IMR-90 (cell line): ENCODE measurements at regions not wholly inside any gene's neighbourhood (a gene's known extent, or its start where the extent isn't known, plus 50 kb on each side); places are given as distances from the start of the nearest gene placed in this dataset.

Experiments
- ATAC-seq: fragments of 200-7000 bp; cut with Tn5 transposase; 2 replicates; pipeline ENCODE4 v1.9.1; 2020; ENCODE audit warnings: low read depth, mild to moderate bottlenecking, moderate library complexity
- BruUV-seq: library from RNA; stranded (reverse); fragments of 400-500 nt; replicated peaks from 2 replicates; lab custom pipeline; 2021; lab: Mats Ljungman, UMichigan
- CTCF ChIA-PET: fragments of 300-600 bp; formaldehyde crosslinking; extraction: SDS; loops from one replicate; lab custom pipeline; 2021; ENCODE audit warnings: antibody characterized with exemption; lab: Yijun Ruan, JAX
- POLR2A ChIA-PET: fragments of 300-600 bp; sonication (Branson Sonifier 250); formaldehyde crosslinking; loops from one replicate; lab custom pipeline; 2022; ENCODE audit warnings: antibody characterized with exemption; ENCODE audit not compliant: unreplicated experiment; lab: Charles Lee
- DNase-seq: peaks from one replicate; pipeline ENCODE4 v3.0.0; 2013
- H2AFZ ChIP-seq: replicated peaks from 2 replicates; pipeline ENCODE3; 2013; ENCODE audit warnings: low read length, mild to moderate bottlenecking; ENCODE audit not compliant: poor library complexity
- H2AK5ac ChIP-seq: 2 replicates; pipeline ENCODE4 v1.6.1; 2013; ENCODE audit warnings: low read depth, low read length, inconsistent platforms
- H2AK9ac ChIP-seq: replicated peaks from 2 replicates; pipeline ENCODE3; 2013; ENCODE audit warnings: mild to moderate bottlenecking, low read depth, low read length, moderate library complexity; ENCODE audit not compliant: poor library complexity
- H2BK120ac ChIP-seq: 2 replicates; pipeline ENCODE4 v1.6.1; 2013; ENCODE audit warnings: low read depth, low read length, inconsistent platforms
- H2BK15ac ChIP-seq: 3 replicates; pipeline ENCODE4 v1.6.1; 2013; ENCODE audit warnings: low read depth, low read length, inconsistent platforms
- H2BK20ac ChIP-seq: 2 replicates; pipeline ENCODE4 v1.6.1; 2013; ENCODE audit warnings: low read depth, mild to moderate bottlenecking, inconsistent platforms, low read length, moderate library complexity
- H2BK5ac ChIP-seq: 2 replicates; pipeline ENCODE4 v1.6.1; 2013; ENCODE audit warnings: mild to moderate bottlenecking, low read depth, low read length, inconsistent platforms; ENCODE audit not compliant: poor library complexity, severe bottlenecking
- H3K14ac ChIP-seq: replicated peaks from 2 replicates; pipeline ENCODE4 v1.6.1; 2013; ENCODE audit warnings: low read depth, low read length, inconsistent platforms
- H3K18ac ChIP-seq: 2 replicates; pipeline ENCODE4 v1.6.1; 2013; ENCODE audit warnings: low read depth, low read length, control low read depth
- H3K23ac ChIP-seq: 2 replicates; pipeline ENCODE4 v1.6.1; 2013; ENCODE audit warnings: low read depth, low read length, inconsistent platforms
- H3K27ac ChIP-seq: 2 replicates; pipeline ENCODE4 v1.5.1; 2013; ENCODE audit warnings: mild to moderate bottlenecking, control low read depth, low read length; ENCODE audit not compliant: insufficient read depth
- H3K27me3 ChIP-seq: 2 replicates; pipeline ENCODE4 v1.6.1; 2013; ENCODE audit warnings: low read length; ENCODE audit not compliant: control insufficient read depth, insufficient read depth
- H3K36me3 ChIP-seq: 2 replicates; pipeline ENCODE4 v1.6.1; 2013; ENCODE audit warnings: low read length, mixed read lengths; ENCODE audit not compliant: control insufficient read depth, insufficient read depth
- H3K4ac ChIP-seq: 2 replicates; pipeline ENCODE4 v1.6.1; 2013; ENCODE audit warnings: low read depth, low read length, inconsistent platforms
- H3K4me1 ChIP-seq: 2 replicates; pipeline ENCODE4 v1.6.1; 2013; ENCODE audit warnings: low read length, mixed read lengths; ENCODE audit not compliant: control insufficient read depth, insufficient read depth
- H3K4me2 ChIP-seq: 2 replicates; pipeline ENCODE4 v1.6.1; 2013; ENCODE audit warnings: low read depth, mild to moderate bottlenecking, control low read depth, low read length, moderate library complexity
- H3K4me3 ChIP-seq: 2 replicates; pipeline ENCODE4 v1.5.1; 2013; ENCODE audit warnings: low read depth, mild to moderate bottlenecking, control low read depth, low read length, moderate library complexity; ENCODE audit not compliant: insufficient read depth
- H3K56ac ChIP-seq: 2 replicates; pipeline ENCODE4 v1.6.1; 2013; ENCODE audit warnings: low read length, inconsistent platforms; ENCODE audit not compliant: insufficient read depth; ENCODE audit errors: extremely low read depth
- H3K79me1 ChIP-seq, 2 experiments: 2 replicates each; pipeline ENCODE4 v1.6.1; 2013; ENCODE audit warnings: low read length in 2 of 2, inconsistent platforms in 1 of 2, low read depth in 1 of 2
- H3K9ac ChIP-seq: 2 replicates; pipeline ENCODE4 v1.6.1; 2013; ENCODE audit warnings: low read depth, low read length, control low read depth
- H3K9me1 ChIP-seq: 2 replicates; pipeline ENCODE4 v1.6.1; 2013; ENCODE audit warnings: low read length, inconsistent platforms; ENCODE audit not compliant: insufficient read depth
- H3K9me3 ChIP-seq: 2 replicates; pipeline ENCODE4 v1.6.1; 2013; ENCODE audit warnings: low read length; ENCODE audit not compliant: control insufficient read depth, insufficient read depth
- H4K20me1 ChIP-seq: 2 replicates; pipeline ENCODE4 v1.6.1; 2013; ENCODE audit warnings: low read length, inconsistent platforms; ENCODE audit not compliant: insufficient read depth
- H4K5ac ChIP-seq: 2 replicates; pipeline ENCODE4 v1.6.1; 2013; ENCODE audit warnings: mild to moderate bottlenecking, low read depth, low read length, control low read depth
- H4K8ac ChIP-seq, 2 experiments: 2 replicates each; pipeline ENCODE4 v1.6.1; 2013; ENCODE audit warnings: low read depth in 2 of 2, low read length in 2 of 2, control low read depth in 1 of 2, inconsistent platforms in 1 of 2
- H4K91ac ChIP-seq: 2 replicates; pipeline ENCODE4 v1.6.1; 2013; ENCODE audit warnings: low read depth, low read length, inconsistent platforms; ENCODE audit not compliant: insufficient read depth
- CEBPB ChIP-seq: IDR thresholded peaks from 2 replicates; pipeline ENCODE4 v1.6.1; 2012; ENCODE audit warnings: low read depth, low read length, improper control_type of control experiment
- CHD1 ChIP-seq: IDR thresholded peaks from 2 replicates; pipeline ENCODE4 v1.6.1; 2012; ENCODE audit warnings: low read depth, low read length, improper control_type of control experiment
- CTCF ChIP-seq: conservative IDR thresholded peaks from 2 replicates; pipeline ENCODE4 v1.5.1; 2012; ENCODE audit warnings: mild to moderate bottlenecking, low read depth, low read length, improper control_type of control experiment
- ELK1 ChIP-seq: fragments of 150-350 bp; IDR thresholded peaks from 2 replicates; pipeline ENCODE4 v1.6.1; 2016; ENCODE audit warnings: low read depth, mild to moderate bottlenecking, low read length, moderate library complexity, borderline replicate concordance
- FOS ChIP-seq: fragments of 150-350 bp; IDR thresholded peaks from 2 replicates; pipeline ENCODE4 v1.6.1; 2016; ENCODE audit warnings: low read depth, low read length
- MAFK ChIP-seq: IDR thresholded peaks from 2 replicates; pipeline ENCODE4 v1.6.1; 2012; ENCODE audit warnings: low read depth, low read length, improper control_type of control experiment
- POLR2A ChIP-seq: IDR thresholded peaks from 2 replicates; pipeline ENCODE4 v1.6.1; 2012; ENCODE audit warnings: mild to moderate bottlenecking, low read depth, low read length
- RCOR1 ChIP-seq: IDR thresholded peaks from 2 replicates; pipeline ENCODE4 v1.6.1; 2012; ENCODE audit warnings: mild to moderate bottlenecking, low read length, improper control_type of control experiment; ENCODE audit not compliant: insufficient replicate concordance
- RFX5 ChIP-seq: IDR thresholded peaks from 2 replicates; pipeline ENCODE4 v1.8.0; 2012; ENCODE audit warnings: low read depth, mild to moderate bottlenecking, low read length, moderate library complexity
- SMC3 ChIP-seq: fragments of 150-350 bp; IDR thresholded peaks from 2 replicates; pipeline ENCODE4 v1.6.1; 2016; ENCODE audit warnings: low read depth, mild to moderate bottlenecking, antibody characterized with exemption, low read length, moderate library complexity
- USF2 ChIP-seq: fragments of 150-350 bp; IDR thresholded peaks from 2 replicates; pipeline ENCODE4 v1.6.1; 2017; ENCODE audit warnings: mild to moderate bottlenecking, antibody characterized with exemption, low read length, low read depth
- WGBS, 2 experiments: methylation state at CpG; one replicate each; pipeline versions ENCODE4 v1.1.5 to v1.1.7; 2013; ENCODE audit warnings: missing lambda C conversion rate in 2 of 2; ENCODE audit not compliant: insufficient read length in 1 of 2; ENCODE audit errors: extremely low coverage in 2 of 2; 5-methylcytosine and 5-hydroxymethylcytosine counted together
- dilution Hi-C: fragments of 300-500 bp; cut with HindIII; formaldehyde crosslinking; loops from one replicate; pipeline ENCODE4 v1.14.3; 2018; ENCODE audit warnings: low sequenced_read_pairs; ENCODE audit not compliant: unreplicated experiment
- in situ Hi-C: fragments of 300-500 bp; cut with MboI; formaldehyde crosslinking; loops from 3 replicates; pipeline ENCODE4 v1.14.3; 2019; ENCODE audit warnings: low sequenced_read_pairs, inconsistent platforms, mixed read lengths
- intact Hi-C: fragments of 100-400 bp; cut with micrococcal nuclease; formaldehyde crosslinking; loops from 2 replicates; pipeline ENCODE4 v1.10.0; 2022

GRCh38 chr4:124372916-124373315, 339.6 kb downstream of the ANKRD50 start:
- intact Hi-C loops (no loop called here), in situ Hi-C loops (no loop called here), dilution Hi-C loops (no loop called here)
- Histone ChIP-seq H3K9ac (no peak overlapping the region), H3K4ac (no peak overlapping the region), H4K5ac (no peak overlapping the region), H3K4me1 (no peaks in the 10 kb centered on the region), H2BK20ac (no peak overlapping the region), H3K79me1 (no peaks in the 10 kb centered on the region), H3K27me3 (no peaks in the 10 kb centered on the region), H4K20me1 (no peaks in the 10 kb centered on the region), H4K8ac (no peak overlapping the region), H3K27ac (no peak overlapping the region), H2AK9ac (no peak overlapping the region), H2BK5ac (no peak overlapping the region), H3K4me2 (no peak overlapping the region), H2AFZ (no peak overlapping the region), H3K56ac (no peak overlapping the region), H3K14ac (no peak overlapping the region), H2BK15ac (no peak overlapping the region), H2BK120ac (no peak overlapping the region), H2AK5ac (no peak overlapping the region), H3K18ac (no peak overlapping the region), H4K91ac (no peak overlapping the region), H3K36me3 (no peaks in the 10 kb centered on the region), H3K9me3 (peaks cover 2% of the 10 kb centered on the region; the same call in 1 of the 2 replicates), H3K4me3 (no peak overlapping the region), H3K9me1 (no peaks in the 10 kb centered on the region), H3K23ac (no peak overlapping the region)
- ChIA-PET CTCF (no interaction called here), POLR2A (no interaction called here)
- no TSS peak for BruUV-seq
- TF ChIP-seq POLR2A (no peak), FOS (no peak), ELK1 (no peak), RCOR1 (no peak), SMC3 (no peak), MAFK (no peak), CTCF (no peak), CHD1 (no peak), CEBPB (no peak), USF2 (no peak), RFX5 (no peak)
- DNase-seq: no peak
- no CpG with 5 or more reads among the region's 3 CpGs for WGBS, 2 experiments
- ATAC-seq: no peak
